ENCODE measurements at regions not wholly inside any gene's neighbourhood (a gene's known extent, or its start where the extent isn't known, plus 50 kb on each side); places are given as distances from the start of the nearest gene placed in this dataset.

DNA sequence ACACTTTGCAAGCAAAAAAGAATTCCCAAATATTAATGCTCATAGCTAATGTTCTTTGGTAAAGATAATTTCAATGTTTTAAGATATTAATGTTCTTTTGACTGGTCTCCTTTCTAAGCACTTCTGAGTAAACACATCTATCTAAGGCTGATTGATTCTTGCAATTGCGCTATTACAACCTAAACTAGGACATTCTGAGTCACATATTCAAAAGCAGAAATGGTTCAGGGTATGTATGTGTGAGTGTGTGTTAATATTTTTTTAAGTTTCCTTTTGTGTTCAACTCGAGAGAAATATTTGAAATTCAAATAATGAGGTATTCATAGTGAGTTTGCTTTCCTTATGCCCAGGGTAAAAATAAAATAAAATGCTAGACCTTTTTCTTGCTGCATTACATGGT is 203.6 kb upstream of the GRIK3 start:
- ChIA-PET CTCF (no interaction called here), POLR2A (no interaction called here)

DNA sequence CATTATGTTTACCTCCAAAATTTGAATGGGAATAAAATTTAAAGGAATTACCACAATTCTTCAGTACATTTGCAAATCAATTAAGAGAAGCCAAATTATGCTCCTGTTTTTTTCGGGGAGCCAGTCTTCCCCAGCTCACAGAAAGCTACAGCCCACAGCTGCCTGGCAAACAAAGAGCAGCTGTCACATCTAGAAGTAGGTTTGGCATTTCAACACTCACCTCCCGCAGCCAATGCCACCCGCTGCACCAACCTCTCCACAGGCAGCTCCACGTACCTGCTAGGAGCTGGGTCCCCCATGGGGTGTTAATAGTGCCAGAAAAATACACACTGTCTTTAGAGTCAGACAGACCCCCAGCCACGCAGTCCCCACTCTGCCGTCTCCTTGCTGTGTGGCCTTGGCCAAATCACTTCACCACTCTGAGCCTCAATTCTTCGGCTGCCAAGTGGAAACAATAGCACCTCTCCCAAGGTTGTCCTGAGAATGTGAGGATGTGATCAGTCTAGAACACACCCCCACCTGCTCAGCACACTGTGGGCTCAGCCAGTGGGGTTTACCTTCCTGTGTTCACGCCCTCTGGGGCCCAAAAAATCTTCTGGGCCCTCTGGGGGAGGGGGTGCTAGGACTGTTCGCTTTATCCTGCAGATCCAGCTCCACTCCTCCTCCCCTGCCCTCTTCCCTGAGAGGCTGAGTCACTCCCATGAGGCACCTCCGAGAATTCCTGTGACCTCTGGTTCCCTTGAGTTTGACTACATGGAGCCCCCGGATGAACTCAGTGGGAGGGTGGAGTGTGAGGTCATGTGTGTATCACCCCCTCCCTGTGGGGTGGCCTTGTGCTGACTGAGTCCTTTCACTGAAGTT is 204.3 kb upstream of the GRIK3 start:
- ChIA-PET POLR2A (no interaction called here), CTCF (no interaction called here)

DNA sequence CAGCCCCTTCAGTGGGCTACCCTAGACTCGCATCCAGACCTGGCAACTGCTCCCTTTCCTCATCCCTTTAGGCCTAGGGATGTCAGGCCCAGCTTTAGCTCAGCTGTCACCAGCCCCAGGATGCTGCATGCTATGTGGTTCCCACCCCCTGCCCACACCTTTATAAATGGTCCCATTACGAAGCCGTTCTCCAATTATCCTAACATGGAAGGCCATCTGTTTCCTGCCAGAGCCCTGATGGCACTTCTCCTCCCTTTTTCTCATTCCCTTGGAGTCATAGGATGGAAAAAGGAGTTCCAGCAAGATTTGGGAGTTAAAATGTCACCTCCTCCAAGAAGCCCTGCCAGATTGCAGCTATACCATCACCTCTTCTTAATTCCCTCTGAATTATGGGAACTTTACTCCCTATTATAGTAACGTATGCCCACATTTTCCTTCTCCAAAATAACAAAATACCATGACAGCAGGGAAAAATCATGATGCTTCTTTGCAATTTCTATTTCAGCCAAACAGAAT is 205.0 kb upstream of the GRIK3 start:
- CTCF ChIA-PET = no interaction called here
- POLR2A ChIA-PET = no interaction called here

DNA sequence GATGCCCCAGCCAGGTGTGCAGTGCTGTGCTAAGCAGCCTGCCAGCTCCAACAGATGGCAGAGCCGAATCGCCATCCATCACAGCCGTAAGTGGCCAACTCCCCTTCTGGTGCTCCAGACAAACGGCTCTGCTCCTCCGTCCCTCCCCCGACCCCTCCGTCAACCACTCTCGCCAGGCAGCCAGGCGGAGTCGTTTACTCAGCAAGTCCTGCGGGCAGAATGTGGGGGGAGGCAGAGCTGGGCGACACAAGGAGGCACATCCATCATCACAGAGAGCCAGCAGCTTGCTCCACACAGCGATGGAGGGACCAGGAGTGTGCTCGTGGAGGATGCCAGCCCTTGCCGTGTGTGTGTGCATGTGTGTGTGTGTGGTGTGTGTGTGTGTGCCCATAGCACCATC is 206.6 kb upstream of the GRIK3 start:
- POLR2A ChIA-PET = no interaction called here

DNA sequence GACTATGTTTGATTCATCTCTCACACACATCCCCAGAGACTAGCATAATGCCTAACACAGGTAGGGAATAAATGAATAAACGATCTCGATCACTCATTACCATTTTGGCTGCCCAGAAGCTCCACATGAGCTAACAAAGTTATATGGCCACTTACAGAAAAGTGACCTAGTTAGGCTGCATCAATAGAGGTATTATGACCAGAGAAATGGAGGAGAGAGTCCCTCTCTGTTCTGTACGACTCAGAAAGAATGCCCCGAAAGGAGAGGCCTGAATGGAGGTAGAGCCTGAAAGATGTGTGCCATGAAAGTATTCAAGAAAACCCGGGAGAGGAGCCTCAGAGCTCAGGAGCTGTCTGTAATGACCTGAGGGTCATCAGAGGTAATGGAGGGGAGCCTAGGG is 208.2 kb upstream of the GRIK3 start:
- ChIA-PET CTCF (no interaction called here), POLR2A (no interaction called here)

More for the DNA sequence above, 206.6 kb upstream of the GRIK3 start:
- CTCF ChIA-PET = no interaction called here

DNA sequence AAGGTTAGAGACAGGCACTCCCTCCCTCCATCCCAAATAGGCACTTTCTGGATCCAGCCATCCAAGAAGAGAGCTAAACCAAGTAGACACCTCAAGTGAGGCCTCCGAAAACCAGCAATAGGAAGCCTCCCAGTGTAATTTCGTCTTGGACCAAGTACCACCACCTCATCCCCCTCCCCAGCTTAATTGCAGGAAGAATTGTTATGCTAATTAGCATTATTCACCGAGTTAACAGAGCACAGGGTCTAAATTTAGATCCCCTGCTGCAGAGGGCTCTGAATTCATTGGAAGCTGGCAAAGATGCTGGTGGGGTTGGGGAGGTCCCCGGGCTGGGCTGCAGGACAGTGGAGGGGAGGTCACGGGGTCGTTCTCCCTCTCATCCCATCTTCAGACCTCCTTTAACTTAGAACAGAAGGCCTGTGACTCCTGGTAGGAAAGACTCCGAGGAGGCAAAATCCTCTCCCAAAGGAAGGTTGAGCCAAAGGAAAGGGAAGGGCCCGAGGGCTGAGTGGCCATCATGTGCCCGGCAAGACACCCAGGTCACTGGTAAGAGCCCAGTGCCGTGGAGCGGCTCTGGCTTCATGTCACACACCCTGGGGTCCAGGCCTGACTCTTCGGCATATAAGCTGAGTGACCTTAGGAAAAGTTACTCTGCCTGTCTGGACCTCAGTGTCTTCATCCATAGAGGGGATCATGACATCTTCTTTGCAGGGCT is 209.2 kb upstream of the GRIK3 start:
- POLR2A ChIA-PET = no interaction called here

DNA sequence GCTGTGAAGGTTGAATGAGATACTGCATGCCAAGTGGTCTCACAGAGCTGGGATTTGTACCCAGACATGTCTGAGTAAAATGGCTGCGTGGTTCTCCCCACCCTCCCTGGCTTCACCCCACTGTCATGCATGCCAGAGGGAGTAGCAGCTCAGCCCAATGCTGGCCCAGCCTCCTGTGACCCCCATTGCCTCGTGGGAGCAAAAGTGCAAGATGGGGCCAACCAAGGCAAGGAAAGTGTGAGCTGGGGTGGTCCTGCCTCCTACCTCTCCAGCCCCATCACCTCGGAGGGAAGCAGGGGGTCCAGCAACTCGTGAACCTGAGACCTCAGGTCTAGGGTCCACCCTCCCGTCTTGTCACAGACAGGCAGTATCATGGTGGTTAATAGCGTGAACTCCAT is 209.8 kb upstream of the GRIK3 start:
- POLR2A ChIA-PET = no interaction called here
- CTCF ChIA-PET = no interaction called here

More for the DNA sequence above, 209.2 kb upstream of the GRIK3 start:
- CTCF ChIA-PET = no interaction called here

DNA sequence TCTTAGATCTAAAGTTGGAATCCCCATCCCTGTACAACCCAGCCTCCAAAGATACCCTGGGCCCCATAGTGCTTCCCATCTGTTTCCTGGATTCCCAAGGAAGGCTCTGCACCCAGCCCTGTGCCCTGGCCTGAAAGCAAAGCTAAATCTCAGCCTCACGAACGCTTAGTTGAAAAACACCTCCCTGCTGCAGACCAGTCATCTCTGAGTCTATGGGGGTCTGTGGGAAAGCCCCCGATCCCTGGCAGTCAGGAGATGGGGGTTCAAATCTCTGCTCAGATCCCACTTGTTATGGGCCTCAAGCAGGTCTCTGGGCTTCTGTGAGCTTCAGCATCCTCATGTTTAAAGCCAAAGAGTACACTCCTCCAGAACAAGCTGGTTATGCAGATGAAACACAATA is 210.5 kb upstream of the GRIK3 start:
- ChIA-PET CTCF (no interaction called here), POLR2A (no interaction called here)

DNA sequence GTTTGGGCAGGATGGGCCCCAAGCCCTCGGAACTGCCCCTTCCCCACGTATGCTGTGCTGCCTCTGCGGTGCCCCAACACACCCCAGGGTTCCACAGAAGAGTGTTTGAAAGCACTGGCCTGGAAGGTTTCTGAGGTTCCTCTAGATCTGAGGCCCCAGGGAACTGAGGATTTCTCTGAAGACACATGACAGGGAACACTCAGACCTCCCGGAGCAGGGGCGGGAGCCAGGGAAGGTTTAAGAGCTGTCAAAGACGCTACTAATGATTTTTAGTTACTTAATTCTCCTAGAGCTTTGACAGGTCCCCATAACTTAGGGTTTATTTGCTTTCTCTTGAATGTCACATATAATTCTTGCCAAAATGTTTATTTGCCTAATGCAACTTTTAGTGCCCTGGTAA is 212.3 kb upstream of the GRIK3 start:
- POLR2A ChIA-PET = no interaction called here

DNA sequence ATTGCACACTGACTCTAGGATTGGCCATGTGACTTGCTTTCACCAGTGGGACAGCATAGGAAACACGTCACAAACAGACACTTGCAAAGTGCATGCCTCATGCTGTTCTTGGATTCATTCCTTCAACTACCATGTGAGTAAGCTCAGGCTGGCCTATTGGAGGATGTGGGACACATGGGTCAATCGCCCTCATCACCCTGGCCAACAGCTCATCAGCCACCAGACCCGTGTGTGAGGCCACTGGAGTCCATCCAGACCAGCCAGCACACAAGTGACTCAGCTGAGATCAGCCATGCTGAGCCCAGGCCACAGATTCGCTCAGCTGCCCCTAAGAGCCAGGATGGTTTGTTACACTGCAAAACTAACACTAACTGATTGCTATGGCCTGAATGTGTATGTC is 216.1 kb upstream of the GRIK3 start:
- ChIA-PET CTCF (no interaction called here), POLR2A (no interaction called here)

More for the DNA sequence above, 212.3 kb upstream of the GRIK3 start:
- CTCF ChIA-PET = no interaction called here

DNA sequence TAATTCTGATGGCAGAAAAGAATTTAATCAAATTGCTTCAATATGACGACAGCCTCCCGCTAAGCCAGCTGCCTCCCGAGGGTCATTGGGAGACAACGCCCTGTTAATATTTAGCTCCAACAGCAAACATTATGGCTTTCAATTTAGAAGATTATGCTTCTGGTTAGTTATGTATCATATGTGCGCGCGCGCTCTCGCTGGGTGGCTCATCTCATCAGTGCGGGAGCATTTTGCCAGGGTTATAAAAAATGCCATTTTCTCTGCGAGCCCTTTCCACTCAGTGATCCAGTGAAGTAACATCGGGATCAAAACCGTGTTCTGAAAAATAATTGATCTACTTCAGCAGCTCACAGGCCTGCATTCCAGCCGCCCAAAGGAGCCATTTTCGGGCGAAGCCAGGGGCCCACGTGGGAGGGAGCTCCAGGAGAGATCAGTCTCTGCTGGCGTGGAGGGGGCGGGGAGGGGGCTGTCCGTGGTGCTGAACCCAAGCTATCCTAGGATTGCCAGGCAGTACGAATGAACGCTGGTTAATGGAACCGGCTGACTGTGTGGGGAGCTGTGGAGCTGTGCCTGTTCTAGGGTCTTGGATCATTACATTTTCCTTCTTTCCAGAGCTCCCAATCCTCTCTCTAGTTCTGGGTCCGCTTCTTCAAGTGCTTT is 219.1 kb upstream of the ZC3H12A start:
- CTCF ChIA-PET = no interaction called here
- POLR2A ChIA-PET = no interaction called here

DNA sequence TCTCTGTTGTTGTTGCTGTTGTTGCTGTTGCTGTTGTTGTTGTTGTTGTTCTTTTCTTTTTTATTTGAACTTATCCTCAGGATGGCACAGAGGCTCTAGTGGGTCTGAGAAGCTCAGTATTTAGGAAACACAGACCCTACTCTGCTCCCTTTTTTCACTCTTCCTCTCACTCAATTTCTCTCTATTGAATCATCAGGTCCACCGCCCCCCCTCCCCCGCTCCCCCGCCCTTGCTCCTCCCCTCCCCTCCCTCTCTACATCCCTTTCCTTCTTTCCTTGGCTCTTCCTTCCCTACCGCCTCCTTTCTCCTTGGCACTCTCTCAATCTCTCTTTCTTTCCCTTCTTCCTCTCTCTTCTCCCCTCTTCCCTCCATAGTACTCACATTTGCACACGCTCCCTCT is 218.5 kb upstream of the ZC3H12A start:
- ChIA-PET POLR2A (no interaction called here), CTCF (no interaction called here)

DNA sequence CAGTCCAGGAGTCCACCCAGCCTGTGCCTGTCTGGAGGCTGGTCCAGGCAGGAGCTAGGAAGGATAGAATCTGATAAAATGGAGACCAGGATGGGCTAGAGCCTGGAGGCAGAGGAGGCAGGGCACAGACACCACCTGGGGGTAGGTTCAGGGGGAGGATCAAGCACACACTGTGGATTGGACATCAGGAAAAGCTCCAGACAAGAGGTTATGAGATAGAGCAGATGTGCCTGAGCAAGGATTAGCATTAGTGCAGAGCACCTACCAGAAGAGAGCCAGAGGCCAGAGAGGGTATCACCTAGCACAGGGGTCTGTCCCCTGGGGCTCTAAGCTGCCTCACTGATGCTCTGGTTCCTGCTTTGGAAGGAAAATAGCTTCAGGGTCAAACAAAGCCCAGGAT is 216.7 kb upstream of the ZC3H12A start:
- ChIA-PET POLR2A (no interaction called here), CTCF (no interaction called here)

DNA sequence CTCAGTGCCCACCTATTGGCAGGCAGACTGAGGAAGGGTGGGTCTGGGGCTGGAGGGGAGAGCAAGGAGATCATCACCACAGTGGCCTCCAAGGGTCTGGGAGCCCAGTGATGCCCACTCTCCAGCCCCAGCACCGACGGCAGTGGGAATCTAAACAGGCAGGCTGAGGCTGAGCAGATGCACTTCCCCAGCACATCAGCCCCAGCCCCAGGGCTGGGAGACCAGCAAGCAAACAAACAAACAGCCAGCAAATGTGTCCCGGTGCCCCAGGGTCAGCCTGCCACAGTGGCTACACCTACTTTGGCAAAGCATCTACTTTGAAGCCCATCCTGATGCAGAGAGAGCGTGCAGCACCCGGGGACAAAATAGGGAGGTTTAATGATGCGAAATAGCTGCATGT is 216.3 kb upstream of the ZC3H12A start:
- CTCF ChIA-PET = no interaction called here
- POLR2A ChIA-PET = no interaction called here

DNA sequence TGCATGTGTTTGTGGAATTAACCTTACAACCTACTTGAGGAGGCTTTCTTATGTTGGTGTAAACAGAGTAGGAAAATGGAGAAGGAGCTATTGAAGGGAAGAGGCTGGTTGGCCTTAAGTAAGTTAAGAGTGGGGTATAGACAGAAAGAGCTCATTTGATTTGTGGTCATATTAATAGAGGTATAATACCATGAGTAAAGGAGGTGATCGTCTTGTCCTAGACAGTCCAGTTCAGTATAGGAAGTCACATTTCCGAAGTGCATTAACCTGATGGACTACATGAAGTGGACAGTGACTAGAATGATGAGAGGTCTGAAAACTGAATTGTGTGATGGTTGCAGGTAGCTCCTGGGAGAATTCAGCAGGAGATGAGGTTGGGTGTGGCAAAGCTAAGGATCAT is 215.4 kb upstream of the ZC3H12A start:
- POLR2A ChIA-PET = no interaction called here
- CTCF ChIA-PET = no interaction called here

DNA sequence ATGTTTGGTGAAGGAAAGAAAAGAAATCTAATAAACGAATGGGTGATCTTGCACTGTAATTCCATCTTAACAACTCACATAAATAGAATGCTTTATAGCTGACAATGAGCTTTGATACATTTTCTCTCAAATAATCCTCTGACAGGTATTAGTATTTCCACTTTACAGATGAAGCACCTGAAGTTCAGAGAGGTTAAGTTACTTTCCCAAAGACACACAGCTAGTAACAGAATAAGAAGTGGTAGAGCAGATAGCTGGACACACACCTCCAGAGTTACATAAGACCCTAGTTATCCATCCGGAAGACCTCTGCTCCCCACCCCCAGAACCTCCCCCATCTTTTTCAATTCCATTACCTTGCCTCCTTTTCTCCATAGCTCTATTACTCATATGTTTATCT is 213.3 kb upstream of the ZC3H12A start:
- ChIA-PET CTCF (interaction anchor here (0.6 kb wide), 1 partner anchor 198 kb away, joined by 3 read pairs; no protein-coding TSS in a partner anchor), POLR2A (no interaction called here)

DNA sequence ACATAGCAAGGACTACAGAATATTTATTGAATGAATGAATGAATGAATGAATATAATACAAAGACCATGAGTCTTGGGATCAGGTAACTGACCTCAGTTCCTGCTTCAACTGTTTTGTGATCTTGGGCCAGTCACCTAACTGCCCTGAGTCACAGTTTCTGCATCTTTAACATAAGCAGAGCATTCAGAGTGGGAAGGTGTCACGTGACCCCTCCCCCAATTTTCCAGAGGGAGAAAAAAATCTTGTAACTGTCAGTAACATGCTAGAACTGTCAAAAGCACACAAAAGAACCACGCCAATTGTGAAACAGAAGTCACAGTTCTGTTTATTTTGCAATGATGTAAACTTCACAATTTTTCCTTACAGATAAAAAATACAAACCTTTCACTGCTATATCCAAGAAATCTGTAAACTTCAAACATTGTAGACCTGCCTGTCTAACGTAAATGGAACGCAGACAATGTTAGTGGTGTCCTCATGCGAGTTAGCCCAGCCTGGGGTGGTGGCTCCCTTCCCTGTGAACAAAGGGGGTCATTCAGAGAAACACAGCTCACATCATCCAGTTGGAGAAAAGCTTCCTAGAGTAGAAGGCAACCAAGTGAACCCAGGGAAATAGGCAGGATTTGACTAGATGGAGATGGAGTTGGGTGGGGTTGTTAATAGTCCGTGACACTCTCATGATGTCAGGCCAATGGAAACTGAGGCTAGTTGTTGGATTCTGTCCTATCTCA is 211.8 kb upstream of the ZC3H12A start:
- CTCF ChIA-PET = no interaction called here
- POLR2A ChIA-PET = no interaction called here

DNA sequence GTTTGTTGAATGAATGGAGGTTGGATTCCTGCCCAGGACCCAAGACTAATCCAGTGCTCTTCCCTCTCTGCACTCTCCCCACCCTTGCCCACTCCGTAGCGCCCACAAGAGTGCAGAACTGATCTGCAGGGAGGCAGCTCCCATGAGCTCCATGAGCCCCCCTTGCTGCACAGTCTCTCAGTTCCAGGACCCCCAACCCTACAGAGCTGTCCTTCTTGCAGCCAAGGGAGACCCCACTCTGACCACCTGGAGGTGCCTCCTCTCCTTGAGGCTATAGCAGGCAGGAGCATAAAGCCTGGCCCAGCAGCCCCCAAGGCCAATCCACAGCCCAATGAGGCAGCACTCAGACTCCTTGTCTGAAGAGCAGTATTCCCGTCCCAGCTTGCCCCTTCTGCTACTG is 209.2 kb upstream of the ZC3H12A start:
- ChIA-PET POLR2A (no interaction called here), CTCF (no interaction called here)

DNA sequence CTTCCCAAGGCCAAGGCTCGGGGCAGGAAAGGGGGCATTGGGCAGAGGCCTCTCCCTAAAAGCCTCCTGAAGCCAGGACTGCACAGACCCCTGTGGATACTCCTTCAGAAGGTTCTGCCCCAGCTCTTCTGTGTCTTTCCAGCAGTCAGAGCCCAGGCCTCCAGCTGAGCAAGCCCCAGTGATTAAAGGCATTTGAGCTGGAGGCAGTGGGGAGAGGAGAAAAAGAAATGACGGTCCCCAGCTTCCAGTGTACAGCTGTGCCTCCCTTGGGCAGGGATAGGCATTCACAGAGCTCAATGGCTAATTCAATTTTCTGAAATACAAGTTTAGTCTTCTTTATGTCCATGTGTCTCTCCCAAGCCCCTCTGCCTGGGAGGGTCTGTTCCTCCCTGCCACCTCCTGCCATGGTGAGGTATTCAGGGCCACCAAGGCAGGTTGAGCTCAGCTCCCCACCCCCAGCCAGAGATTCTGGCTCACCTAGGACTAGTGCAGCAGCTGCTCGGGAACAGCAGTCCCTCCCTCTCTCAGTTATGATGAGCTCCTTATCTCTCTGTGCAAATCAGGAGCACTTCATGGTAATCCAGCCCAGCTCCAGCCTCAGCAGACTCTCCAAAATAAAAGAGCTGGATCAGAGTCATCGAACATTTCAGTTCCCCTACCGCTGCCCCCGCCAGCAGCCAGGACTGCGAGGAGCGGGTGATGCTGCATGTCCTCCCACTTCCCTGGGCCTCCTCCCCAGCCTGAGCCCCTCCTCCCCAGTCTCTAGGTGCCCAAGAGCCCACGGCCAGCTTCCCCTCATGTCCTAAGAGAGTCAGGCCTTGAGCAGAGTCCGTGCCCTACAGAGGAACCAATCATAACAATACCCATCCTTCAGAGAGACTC is 208.4 kb upstream of the ZC3H12A start:
- ChIA-PET CTCF (no interaction called here), POLR2A (no interaction called here)
